Lower leg skin (tissue), 3 donors: ENCODE measurements at regions not wholly inside any gene's neighbourhood (a gene's known extent, or its start where the extent isn't known, plus 50 kb on each side); places are given as distances from the start of the nearest gene placed in this dataset.

Source experiments
- POLR2A ChIP-seq, 2 donors: fragments of 450-650 bp; IDR thresholded peaks; one replicate each; pipeline ENCODE4 v1.6.1; 2016 to 2017; ENCODE audit warnings: antibody characterized with exemption in 2 of 2, mild to moderate bottlenecking in 1 of 2, moderate library complexity in 1 of 2
- TF ChIP-seq, protein P1 (sequence below), 3 donors: fragments of 450-650 bp; IDR thresholded peaks; one replicate each; pipeline ENCODE4 v1.5.1; 2016; ENCODE audit warnings: antibody characterized with exemption in 3 of 3, mild to moderate bottlenecking in 3 of 3, moderate library complexity in 2 of 3

DNA sequence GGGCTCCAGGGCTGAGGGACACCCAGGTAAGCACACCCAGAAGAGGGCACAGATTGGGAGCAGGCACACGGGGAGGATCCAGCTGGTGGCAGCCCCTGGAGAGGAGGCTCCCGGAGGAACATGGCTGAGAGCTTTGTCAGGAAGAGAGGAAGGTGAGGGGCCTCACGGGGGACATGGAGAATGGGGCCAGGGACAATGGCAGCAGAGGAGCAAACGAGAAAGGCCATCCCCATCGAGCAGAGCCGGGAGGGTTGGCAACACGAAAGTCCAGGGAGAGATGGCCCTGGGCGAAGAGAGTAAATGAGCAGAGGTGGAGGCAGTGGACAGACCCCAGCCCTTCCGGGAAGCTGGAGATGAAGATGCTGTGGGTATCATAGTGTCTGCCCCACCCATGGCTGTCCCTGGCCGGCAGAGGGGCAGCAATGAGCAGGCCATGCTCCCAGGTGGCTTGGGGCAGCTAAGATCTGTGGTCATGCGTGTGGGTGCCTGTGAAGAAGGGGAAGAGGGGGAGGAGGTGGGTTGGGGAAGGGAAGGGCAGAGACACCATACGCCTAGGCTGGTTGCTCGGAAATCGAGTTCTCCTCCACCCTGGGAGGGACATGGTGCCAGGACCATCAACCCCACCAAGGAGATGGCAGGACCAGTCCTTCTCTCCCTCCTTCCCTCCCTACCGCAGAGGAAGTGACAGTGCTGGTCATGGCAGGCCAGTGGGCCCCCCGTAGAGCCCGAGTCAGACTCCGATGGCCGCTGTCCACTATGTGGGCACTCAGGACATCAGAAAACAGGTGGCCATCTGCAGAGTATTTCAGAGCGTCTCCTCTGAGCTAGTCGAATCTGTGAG, 191.7 kb downstream of the NDUFA10 start:
- TF ChIP-seq, protein P1, sequence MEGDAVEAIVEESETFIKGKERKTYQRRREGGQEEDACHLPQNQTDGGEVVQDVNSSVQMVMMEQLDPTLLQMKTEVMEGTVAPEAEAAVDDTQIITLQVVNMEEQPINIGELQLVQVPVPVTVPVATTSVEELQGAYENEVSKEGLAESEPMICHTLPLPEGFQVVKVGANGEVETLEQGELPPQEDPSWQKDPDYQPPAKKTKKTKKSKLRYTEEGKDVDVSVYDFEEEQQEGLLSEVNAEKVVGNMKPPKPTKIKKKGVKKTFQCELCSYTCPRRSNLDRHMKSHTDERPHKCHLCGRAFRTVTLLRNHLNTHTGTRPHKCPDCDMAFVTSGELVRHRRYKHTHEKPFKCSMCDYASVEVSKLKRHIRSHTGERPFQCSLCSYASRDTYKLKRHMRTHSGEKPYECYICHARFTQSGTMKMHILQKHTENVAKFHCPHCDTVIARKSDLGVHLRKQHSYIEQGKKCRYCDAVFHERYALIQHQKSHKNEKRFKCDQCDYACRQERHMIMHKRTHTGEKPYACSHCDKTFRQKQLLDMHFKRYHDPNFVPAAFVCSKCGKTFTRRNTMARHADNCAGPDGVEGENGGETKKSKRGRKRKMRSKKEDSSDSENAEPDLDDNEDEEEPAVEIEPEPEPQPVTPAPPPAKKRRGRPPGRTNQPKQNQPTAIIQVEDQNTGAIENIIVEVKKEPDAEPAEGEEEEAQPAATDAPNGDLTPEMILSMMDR (IDR thresholded peaks at IDR 0.05): no peak
- TF ChIP-seq POLR2A (IDR thresholded peaks at IDR 0.05): no peak
